IMR-90 (cell line): ENCODE measurements at regions not wholly inside any gene's neighbourhood (a gene's known extent, or its start where the extent isn't known, plus 50 kb on each side); places are given as distances from the start of the nearest gene placed in this dataset.

Experiments used
- ATAC-seq: fragments of 200-7000 bp; cut with Tn5 transposase; 2 replicates; pipeline ENCODE4 v1.9.1; 2020; ENCODE audit warnings: low read depth, mild to moderate bottlenecking, moderate library complexity
- BruUV-seq: library from RNA; stranded (reverse); fragments of 400-500 nt; replicated peaks from 2 replicates; lab custom pipeline; 2021; lab: Mats Ljungman, UMichigan
- CTCF ChIA-PET: fragments of 300-600 bp; formaldehyde crosslinking; extraction: SDS; loops from one replicate; lab custom pipeline; 2021; ENCODE audit warnings: antibody characterized with exemption; lab: Yijun Ruan, JAX
- POLR2A ChIA-PET: fragments of 300-600 bp; sonication (Branson Sonifier 250); formaldehyde crosslinking; loops from one replicate; lab custom pipeline; 2022; ENCODE audit warnings: antibody characterized with exemption; ENCODE audit not compliant: unreplicated experiment; lab: Charles Lee
- DNase-seq: peaks from one replicate; pipeline ENCODE4 v3.0.0; 2013
- H2AFZ ChIP-seq: replicated peaks from 2 replicates; pipeline ENCODE3; 2013; ENCODE audit warnings: low read length, mild to moderate bottlenecking; ENCODE audit not compliant: poor library complexity
- H2AK5ac ChIP-seq: 2 replicates; pipeline ENCODE4 v1.6.1; 2013; ENCODE audit warnings: low read depth, low read length, inconsistent platforms
- H2AK9ac ChIP-seq: replicated peaks from 2 replicates; pipeline ENCODE3; 2013; ENCODE audit warnings: mild to moderate bottlenecking, low read depth, low read length, moderate library complexity; ENCODE audit not compliant: poor library complexity
- H2BK120ac ChIP-seq: 2 replicates; pipeline ENCODE4 v1.6.1; 2013; ENCODE audit warnings: low read depth, low read length, inconsistent platforms
- H2BK15ac ChIP-seq: 3 replicates; pipeline ENCODE4 v1.6.1; 2013; ENCODE audit warnings: low read depth, low read length, inconsistent platforms
- H2BK20ac ChIP-seq: 2 replicates; pipeline ENCODE4 v1.6.1; 2013; ENCODE audit warnings: low read depth, mild to moderate bottlenecking, inconsistent platforms, low read length, moderate library complexity
- H2BK5ac ChIP-seq: 2 replicates; pipeline ENCODE4 v1.6.1; 2013; ENCODE audit warnings: mild to moderate bottlenecking, low read depth, low read length, inconsistent platforms; ENCODE audit not compliant: poor library complexity, severe bottlenecking
- H3K14ac ChIP-seq: replicated peaks from 2 replicates; pipeline ENCODE4 v1.6.1; 2013; ENCODE audit warnings: low read depth, low read length, inconsistent platforms
- H3K18ac ChIP-seq: 2 replicates; pipeline ENCODE4 v1.6.1; 2013; ENCODE audit warnings: low read depth, low read length, control low read depth
- H3K23ac ChIP-seq: 2 replicates; pipeline ENCODE4 v1.6.1; 2013; ENCODE audit warnings: low read depth, low read length, inconsistent platforms
- H3K27ac ChIP-seq: 2 replicates; pipeline ENCODE4 v1.5.1; 2013; ENCODE audit warnings: mild to moderate bottlenecking, control low read depth, low read length; ENCODE audit not compliant: insufficient read depth
- H3K27me3 ChIP-seq: 2 replicates; pipeline ENCODE4 v1.6.1; 2013; ENCODE audit warnings: low read length; ENCODE audit not compliant: control insufficient read depth, insufficient read depth
- H3K36me3 ChIP-seq: 2 replicates; pipeline ENCODE4 v1.6.1; 2013; ENCODE audit warnings: low read length, mixed read lengths; ENCODE audit not compliant: control insufficient read depth, insufficient read depth
- H3K4ac ChIP-seq: 2 replicates; pipeline ENCODE4 v1.6.1; 2013; ENCODE audit warnings: low read depth, low read length, inconsistent platforms
- H3K4me1 ChIP-seq: 2 replicates; pipeline ENCODE4 v1.6.1; 2013; ENCODE audit warnings: low read length, mixed read lengths; ENCODE audit not compliant: control insufficient read depth, insufficient read depth
- H3K4me2 ChIP-seq: 2 replicates; pipeline ENCODE4 v1.6.1; 2013; ENCODE audit warnings: low read depth, mild to moderate bottlenecking, control low read depth, low read length, moderate library complexity
- H3K4me3 ChIP-seq: 2 replicates; pipeline ENCODE4 v1.5.1; 2013; ENCODE audit warnings: low read depth, mild to moderate bottlenecking, control low read depth, low read length, moderate library complexity; ENCODE audit not compliant: insufficient read depth
- H3K56ac ChIP-seq: 2 replicates; pipeline ENCODE4 v1.6.1; 2013; ENCODE audit warnings: low read length, inconsistent platforms; ENCODE audit not compliant: insufficient read depth; ENCODE audit errors: extremely low read depth
- H3K79me1 ChIP-seq, 2 experiments: 2 replicates each; pipeline ENCODE4 v1.6.1; 2013; ENCODE audit warnings: low read length in 2 of 2, inconsistent platforms in 1 of 2, low read depth in 1 of 2
- H3K9ac ChIP-seq: 2 replicates; pipeline ENCODE4 v1.6.1; 2013; ENCODE audit warnings: low read depth, low read length, control low read depth
- H3K9me1 ChIP-seq: 2 replicates; pipeline ENCODE4 v1.6.1; 2013; ENCODE audit warnings: low read length, inconsistent platforms; ENCODE audit not compliant: insufficient read depth
- H3K9me3 ChIP-seq: 2 replicates; pipeline ENCODE4 v1.6.1; 2013; ENCODE audit warnings: low read length; ENCODE audit not compliant: control insufficient read depth, insufficient read depth
- H4K20me1 ChIP-seq: 2 replicates; pipeline ENCODE4 v1.6.1; 2013; ENCODE audit warnings: low read length, inconsistent platforms; ENCODE audit not compliant: insufficient read depth
- H4K5ac ChIP-seq: 2 replicates; pipeline ENCODE4 v1.6.1; 2013; ENCODE audit warnings: mild to moderate bottlenecking, low read depth, low read length, control low read depth
- H4K8ac ChIP-seq, 2 experiments: 2 replicates each; pipeline ENCODE4 v1.6.1; 2013; ENCODE audit warnings: low read depth in 2 of 2, low read length in 2 of 2, control low read depth in 1 of 2, inconsistent platforms in 1 of 2
- H4K91ac ChIP-seq: 2 replicates; pipeline ENCODE4 v1.6.1; 2013; ENCODE audit warnings: low read depth, low read length, inconsistent platforms; ENCODE audit not compliant: insufficient read depth
- BHLHE40 ChIP-seq: fragments of 150-350 bp; IDR thresholded peaks from 2 replicates; pipeline ENCODE4 v1.6.1; 2016; ENCODE audit warnings: mild to moderate bottlenecking, low read depth, low read length
- CEBPB ChIP-seq: IDR thresholded peaks from 2 replicates; pipeline ENCODE4 v1.6.1; 2012; ENCODE audit warnings: low read depth, low read length, improper control_type of control experiment
- CHD1 ChIP-seq: IDR thresholded peaks from 2 replicates; pipeline ENCODE4 v1.6.1; 2012; ENCODE audit warnings: low read depth, low read length, improper control_type of control experiment
- ELK1 ChIP-seq: fragments of 150-350 bp; IDR thresholded peaks from 2 replicates; pipeline ENCODE4 v1.6.1; 2016; ENCODE audit warnings: low read depth, mild to moderate bottlenecking, low read length, moderate library complexity, borderline replicate concordance
- FOS ChIP-seq: fragments of 150-350 bp; IDR thresholded peaks from 2 replicates; pipeline ENCODE4 v1.6.1; 2016; ENCODE audit warnings: low read depth, low read length
- MAFK ChIP-seq: IDR thresholded peaks from 2 replicates; pipeline ENCODE4 v1.6.1; 2012; ENCODE audit warnings: low read depth, low read length, improper control_type of control experiment
- MAZ ChIP-seq: IDR thresholded peaks from 2 replicates; pipeline ENCODE4 v1.6.1; 2012; ENCODE audit warnings: low read depth, mild to moderate bottlenecking, low read length, improper control_type of control experiment, moderate library complexity, borderline replicate concordance
- MXI1 ChIP-seq: IDR thresholded peaks from 2 replicates; pipeline ENCODE4 v1.6.1; 2012; ENCODE audit warnings: low read depth, mild to moderate bottlenecking, low read length, moderate library complexity, borderline replicate concordance
- NFE2L2 ChIP-seq: fragments of 150-350 bp; IDR thresholded peaks from 2 replicates; pipeline ENCODE4 v1.6.1; 2016; ENCODE audit warnings: low read depth, mild to moderate bottlenecking, low read length
- POLR2A ChIP-seq: IDR thresholded peaks from 2 replicates; pipeline ENCODE4 v1.6.1; 2012; ENCODE audit warnings: mild to moderate bottlenecking, low read depth, low read length
- RAD21 ChIP-seq: IDR thresholded peaks from 2 replicates; pipeline ENCODE4 v1.6.1; 2012; ENCODE audit warnings: low read length, improper control_type of control experiment
- RCOR1 ChIP-seq: IDR thresholded peaks from 2 replicates; pipeline ENCODE4 v1.6.1; 2012; ENCODE audit warnings: mild to moderate bottlenecking, low read length, improper control_type of control experiment; ENCODE audit not compliant: insufficient replicate concordance
- RFX5 ChIP-seq: IDR thresholded peaks from 2 replicates; pipeline ENCODE4 v1.8.0; 2012; ENCODE audit warnings: low read depth, mild to moderate bottlenecking, low read length, moderate library complexity
- SMC3 ChIP-seq: fragments of 150-350 bp; IDR thresholded peaks from 2 replicates; pipeline ENCODE4 v1.6.1; 2016; ENCODE audit warnings: low read depth, mild to moderate bottlenecking, antibody characterized with exemption, low read length, moderate library complexity
- WGBS, 2 experiments: methylation state at CpG; one replicate each; pipeline versions ENCODE4 v1.1.5 to v1.1.7; 2013; ENCODE audit warnings: missing lambda C conversion rate in 2 of 2; ENCODE audit not compliant: insufficient read length in 1 of 2; ENCODE audit errors: extremely low coverage in 2 of 2; 5-methylcytosine and 5-hydroxymethylcytosine counted together
- dilution Hi-C: fragments of 300-500 bp; cut with HindIII; formaldehyde crosslinking; loops from one replicate; pipeline ENCODE4 v1.14.3; 2018; ENCODE audit warnings: low sequenced_read_pairs; ENCODE audit not compliant: unreplicated experiment
- in situ Hi-C: fragments of 300-500 bp; cut with MboI; formaldehyde crosslinking; loops from 3 replicates; pipeline ENCODE4 v1.14.3; 2019; ENCODE audit warnings: low sequenced_read_pairs, inconsistent platforms, mixed read lengths
- intact Hi-C: fragments of 100-400 bp; cut with micrococcal nuclease; formaldehyde crosslinking; loops from 2 replicates; pipeline ENCODE4 v1.10.0; 2022
- TF ChIP-seq, protein P1 (sequence below): fragments of 150-350 bp; IDR thresholded peaks from 2 replicates; pipeline ENCODE4 v1.6.1; 2017; ENCODE audit warnings: mild to moderate bottlenecking, antibody characterized with exemption, low read length, low read depth
- TF ChIP-seq, protein P2 (sequence below): conservative IDR thresholded peaks from 2 replicates; pipeline ENCODE4 v1.5.1; 2012; ENCODE audit warnings: mild to moderate bottlenecking, low read depth, low read length, improper control_type of control experiment

DNA sequence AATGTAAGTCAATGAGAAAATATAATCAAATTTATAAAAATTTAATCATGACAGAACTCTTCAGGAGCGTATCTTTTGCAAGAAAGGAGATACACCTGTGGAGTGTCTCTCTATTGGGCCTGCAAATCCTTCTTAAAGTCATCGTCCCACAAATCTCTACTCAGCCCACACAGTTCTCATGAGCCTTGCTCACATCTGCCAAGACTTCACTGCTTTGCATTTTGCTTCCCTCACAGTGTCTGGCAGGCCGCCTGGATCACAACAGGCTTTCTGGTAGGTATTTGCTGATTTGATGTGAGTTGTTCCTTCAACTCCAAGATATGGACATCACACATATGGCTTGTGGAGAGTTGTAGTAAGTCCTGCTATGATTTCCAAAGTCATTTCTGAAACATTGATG is 183.1 kb upstream of the ARX start:
- no peak for DNase-seq
- in situ Hi-C loops (no loop called here), intact Hi-C loops (no loop called here), dilution Hi-C loops (no loop called here)
- Histone ChIP-seq H2AK9ac (no peak overlapping the region), H3K4me3 (no peak overlapping the region), H4K91ac (no peak overlapping the region), H3K4ac (no peak overlapping the region), H3K79me1 (no peaks in the 10 kb centered on the region), H3K14ac (no peak overlapping the region), H4K20me1 (no peaks in the 10 kb centered on the region), H2BK5ac (no peak overlapping the region), H3K9ac (no peak overlapping the region), H3K36me3 (no peaks in the 10 kb centered on the region), H2BK20ac (no peak overlapping the region), H3K4me1 (no peaks in the 10 kb centered on the region), H3K9me1 (no peaks in the 10 kb centered on the region), H2AFZ (no peak overlapping the region), H3K27ac (no peak overlapping the region), H3K4me2 (no peak overlapping the region), H3K9me3 (no peaks in the 10 kb centered on the region), H2BK120ac (no peak overlapping the region), H3K18ac (no peak overlapping the region), H3K27me3 (no peaks in the 10 kb centered on the region), H4K8ac (no peak overlapping the region), H2BK15ac (no peak overlapping the region), H4K5ac (no peak overlapping the region), H3K23ac (no peak overlapping the region), H3K56ac (no peak overlapping the region), H2AK5ac (no peak overlapping the region)
- ChIA-PET POLR2A (no interaction called here), CTCF (no interaction called here)
- no TSS peak for BruUV-seq
- ATAC-seq, result no peak
- TF ChIP-seq POLR2A, result no peak
- TF ChIP-seq MXI1, result no peak
- no peak for TF ChIP-seq BHLHE40
- no peak for TF ChIP-seq RFX5
- no peak for TF ChIP-seq CEBPB
- TF ChIP-seq, protein P1, sequence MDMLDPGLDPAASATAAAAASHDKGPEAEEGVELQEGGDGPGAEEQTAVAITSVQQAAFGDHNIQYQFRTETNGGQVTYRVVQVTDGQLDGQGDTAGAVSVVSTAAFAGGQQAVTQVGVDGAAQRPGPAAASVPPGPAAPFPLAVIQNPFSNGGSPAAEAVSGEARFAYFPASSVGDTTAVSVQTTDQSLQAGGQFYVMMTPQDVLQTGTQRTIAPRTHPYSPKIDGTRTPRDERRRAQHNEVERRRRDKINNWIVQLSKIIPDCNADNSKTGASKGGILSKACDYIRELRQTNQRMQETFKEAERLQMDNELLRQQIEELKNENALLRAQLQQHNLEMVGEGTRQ, result no peak
- no peak for TF ChIP-seq CHD1
- no peak for TF ChIP-seq ELK1
- TF ChIP-seq RCOR1, result no peak
- no peak for TF ChIP-seq MAZ
- TF ChIP-seq SMC3, result no peak
- TF ChIP-seq NFE2L2, result no peak
- TF ChIP-seq FOS, result no peak
- no peak for TF ChIP-seq RAD21
- TF ChIP-seq, protein P2, sequence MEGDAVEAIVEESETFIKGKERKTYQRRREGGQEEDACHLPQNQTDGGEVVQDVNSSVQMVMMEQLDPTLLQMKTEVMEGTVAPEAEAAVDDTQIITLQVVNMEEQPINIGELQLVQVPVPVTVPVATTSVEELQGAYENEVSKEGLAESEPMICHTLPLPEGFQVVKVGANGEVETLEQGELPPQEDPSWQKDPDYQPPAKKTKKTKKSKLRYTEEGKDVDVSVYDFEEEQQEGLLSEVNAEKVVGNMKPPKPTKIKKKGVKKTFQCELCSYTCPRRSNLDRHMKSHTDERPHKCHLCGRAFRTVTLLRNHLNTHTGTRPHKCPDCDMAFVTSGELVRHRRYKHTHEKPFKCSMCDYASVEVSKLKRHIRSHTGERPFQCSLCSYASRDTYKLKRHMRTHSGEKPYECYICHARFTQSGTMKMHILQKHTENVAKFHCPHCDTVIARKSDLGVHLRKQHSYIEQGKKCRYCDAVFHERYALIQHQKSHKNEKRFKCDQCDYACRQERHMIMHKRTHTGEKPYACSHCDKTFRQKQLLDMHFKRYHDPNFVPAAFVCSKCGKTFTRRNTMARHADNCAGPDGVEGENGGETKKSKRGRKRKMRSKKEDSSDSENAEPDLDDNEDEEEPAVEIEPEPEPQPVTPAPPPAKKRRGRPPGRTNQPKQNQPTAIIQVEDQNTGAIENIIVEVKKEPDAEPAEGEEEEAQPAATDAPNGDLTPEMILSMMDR, result no peak
- TF ChIP-seq MAFK, result no peak
- 80% methylated on average over 1 of the region's 3 CpGs; no CpG with 5 or more reads in 1 of the 2 experiments for WGBS, 2 experiments
